A549 (cell line): ENCODE measurements at regions not wholly inside any gene's neighbourhood (a gene's known extent, or its start where the extent isn't known, plus 50 kb on each side); places are given as distances from the start of the nearest gene placed in this dataset.

Experiments used
- EP300 ChIP-seq, 2 experiments: fragments of >200 bp; sonication (Bioruptor Twin); formaldehyde crosslinking; IDR thresholded peaks; 2 replicates in 1 of 2; 3 replicates in 1 of 2; pipeline ENCODE4 v1.6.1; 2016 to 2017
- ESRRA ChIP-seq: fragments of 150-350 bp; IDR thresholded peaks from 2 replicates; pipeline ENCODE4 v1.6.1; 2014; ENCODE audit warnings: mild to moderate bottlenecking, low read length, borderline replicate concordance
- FOSB ChIP-seq: fragments of 250-450 bp; sonication (Bioruptor Pico); IDR thresholded peaks from 2 replicates; pipeline ENCODE4 v1.5.0; 2020; ENCODE audit warnings: mild to moderate bottlenecking, moderate library complexity
- JUNB ChIP-seq: fragments of >200 bp; sonication (Bioruptor Twin); formaldehyde crosslinking; IDR thresholded peaks from 2 replicates; pipeline ENCODE4 v1.6.1; 2016
- PHF8 ChIP-seq: fragments of 200-600 bp; sonication (generic); IDR thresholded peaks from 2 replicates; pipeline ENCODE4 v1.6.1; 2016; ENCODE audit warnings: low read depth, mild to moderate bottlenecking, antibody characterized with exemption, moderate library complexity, borderline replicate concordance
- POLR2A ChIP-seq: IDR thresholded peaks from 2 replicates; pipeline ENCODE4 v1.6.1; 2012; ENCODE audit warnings: mild to moderate bottlenecking, low read length
- RAD21 ChIP-seq, 2 experiments: fragments of >200 bp in 1 of 2; sonication (Bioruptor Twin) in 1 of 2; formaldehyde crosslinking in 1 of 2; IDR thresholded peaks in 1 of 2; conservative IDR thresholded peaks in 1 of 2; 2 replicates in 1 of 2; 3 replicates in 1 of 2; pipeline ENCODE4 v1.6.1; 2012 to 2018; ENCODE audit warnings: inconsistent platforms in 1 of 2
- RNF2 ChIP-seq: fragments of 200-600 bp; sonication (generic); IDR thresholded peaks from 2 replicates; pipeline ENCODE4 v1.6.1; 2016; ENCODE audit warnings: low read depth, mild to moderate bottlenecking, antibody characterized with exemption, moderate library complexity, borderline replicate concordance
- ZC3H11A ChIP-seq: fragments of 450-650 bp; IDR thresholded peaks from 2 replicates; pipeline ENCODE4 v1.6.1; 2014; ENCODE audit warnings: antibody characterized with exemption, mild to moderate bottlenecking
- TF ChIP-seq, protein P1 (sequence below): fragments of >200 bp; sonication (Bioruptor Twin); formaldehyde crosslinking; IDR thresholded peaks from 3 replicates; pipeline ENCODE4 v1.5.1; 2016
- TF ChIP-seq, protein P2 (sequence below): IDR thresholded peaks from 2 replicates; pipeline ENCODE4 v1.6.1; 2012
- TF ChIP-seq, protein P3 (sequence below): fragments of 150-350 bp; IDR thresholded peaks from 2 replicates; pipeline ENCODE4 v1.6.1; 2014; ENCODE audit warnings: low read depth, mild to moderate bottlenecking, low read length
- TF ChIP-seq, protein P4 (sequence below): IDR thresholded peaks from 2 replicates; pipeline ENCODE4 v1.6.1; 2012
- TF ChIP-seq, protein P5 (sequence below): fragments of 200-600 bp; sonication (generic); IDR thresholded peaks from 2 replicates; pipeline ENCODE4 v1.6.1; 2016; ENCODE audit warnings: antibody characterized with exemption, mild to moderate bottlenecking, moderate library complexity

DNA sequence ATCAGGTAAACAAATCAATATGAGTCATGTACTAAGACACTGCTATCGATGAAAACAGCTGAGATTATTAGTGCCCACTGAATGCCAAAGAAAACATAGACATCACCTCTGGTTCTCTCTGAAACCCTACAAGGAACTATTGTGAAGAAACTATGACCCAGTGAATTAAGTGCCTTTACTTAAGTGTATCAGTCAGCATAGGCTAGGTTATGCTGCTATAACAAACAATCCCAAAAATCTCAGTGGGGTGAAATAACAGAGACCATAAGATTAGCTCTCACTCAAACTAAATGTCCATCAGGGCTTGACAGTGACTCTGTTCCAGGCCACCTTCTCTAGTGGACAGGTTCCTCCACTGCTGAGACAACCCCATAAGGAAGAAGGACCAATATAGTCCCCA, 57.7 kb upstream of the KDM8 start:
- no peak for TF ChIP-seq PHF8
- TF ChIP-seq, protein P1, sequence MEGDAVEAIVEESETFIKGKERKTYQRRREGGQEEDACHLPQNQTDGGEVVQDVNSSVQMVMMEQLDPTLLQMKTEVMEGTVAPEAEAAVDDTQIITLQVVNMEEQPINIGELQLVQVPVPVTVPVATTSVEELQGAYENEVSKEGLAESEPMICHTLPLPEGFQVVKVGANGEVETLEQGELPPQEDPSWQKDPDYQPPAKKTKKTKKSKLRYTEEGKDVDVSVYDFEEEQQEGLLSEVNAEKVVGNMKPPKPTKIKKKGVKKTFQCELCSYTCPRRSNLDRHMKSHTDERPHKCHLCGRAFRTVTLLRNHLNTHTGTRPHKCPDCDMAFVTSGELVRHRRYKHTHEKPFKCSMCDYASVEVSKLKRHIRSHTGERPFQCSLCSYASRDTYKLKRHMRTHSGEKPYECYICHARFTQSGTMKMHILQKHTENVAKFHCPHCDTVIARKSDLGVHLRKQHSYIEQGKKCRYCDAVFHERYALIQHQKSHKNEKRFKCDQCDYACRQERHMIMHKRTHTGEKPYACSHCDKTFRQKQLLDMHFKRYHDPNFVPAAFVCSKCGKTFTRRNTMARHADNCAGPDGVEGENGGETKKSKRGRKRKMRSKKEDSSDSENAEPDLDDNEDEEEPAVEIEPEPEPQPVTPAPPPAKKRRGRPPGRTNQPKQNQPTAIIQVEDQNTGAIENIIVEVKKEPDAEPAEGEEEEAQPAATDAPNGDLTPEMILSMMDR = no peak
- no peak for TF ChIP-seq ZC3H11A
- TF ChIP-seq POLR2A = no peak
- no peak for TF ChIP-seq ESRRA
- TF ChIP-seq, protein P2, sequence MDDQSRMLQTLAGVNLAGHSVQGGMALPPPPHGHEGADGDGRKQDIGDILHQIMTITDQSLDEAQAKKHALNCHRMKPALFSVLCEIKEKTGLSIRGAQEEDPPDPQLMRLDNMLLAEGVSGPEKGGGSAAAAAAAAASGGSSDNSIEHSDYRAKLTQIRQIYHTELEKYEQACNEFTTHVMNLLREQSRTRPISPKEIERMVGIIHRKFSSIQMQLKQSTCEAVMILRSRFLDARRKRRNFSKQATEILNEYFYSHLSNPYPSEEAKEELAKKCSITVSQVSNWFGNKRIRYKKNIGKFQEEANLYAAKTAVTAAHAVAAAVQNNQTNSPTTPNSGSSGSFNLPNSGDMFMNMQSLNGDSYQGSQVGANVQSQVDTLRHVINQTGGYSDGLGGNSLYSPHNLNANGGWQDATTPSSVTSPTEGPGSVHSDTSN = no peak
- no peak for TF ChIP-seq RNF2
- TF ChIP-seq, protein P3, sequence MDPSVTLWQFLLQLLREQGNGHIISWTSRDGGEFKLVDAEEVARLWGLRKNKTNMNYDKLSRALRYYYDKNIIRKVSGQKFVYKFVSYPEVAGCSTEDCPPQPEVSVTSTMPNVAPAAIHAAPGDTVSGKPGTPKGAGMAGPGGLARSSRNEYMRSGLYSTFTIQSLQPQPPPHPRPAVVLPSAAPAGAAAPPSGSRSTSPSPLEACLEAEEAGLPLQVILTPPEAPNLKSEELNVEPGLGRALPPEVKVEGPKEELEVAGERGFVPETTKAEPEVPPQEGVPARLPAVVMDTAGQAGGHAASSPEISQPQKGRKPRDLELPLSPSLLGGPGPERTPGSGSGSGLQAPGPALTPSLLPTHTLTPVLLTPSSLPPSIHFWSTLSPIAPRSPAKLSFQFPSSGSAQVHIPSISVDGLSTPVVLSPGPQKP = no peak
- TF ChIP-seq JUNB = no peak
- no peak for TF ChIP-seq RAD21 (conservative IDR thresholded peaks at IDR 0.05 in 1 of 2, IDR thresholded peaks at IDR 0.05 in 1 of 2)
- TF ChIP-seq EP300 (IDR thresholded peaks at IDR 0.05) = no peak
- TF ChIP-seq FOSB = no peak
- TF ChIP-seq, protein P4, sequence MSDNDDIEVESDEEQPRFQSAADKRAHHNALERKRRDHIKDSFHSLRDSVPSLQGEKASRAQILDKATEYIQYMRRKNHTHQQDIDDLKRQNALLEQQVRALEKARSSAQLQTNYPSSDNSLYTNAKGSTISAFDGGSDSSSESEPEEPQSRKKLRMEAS = no peak
- TF ChIP-seq, protein P5, sequence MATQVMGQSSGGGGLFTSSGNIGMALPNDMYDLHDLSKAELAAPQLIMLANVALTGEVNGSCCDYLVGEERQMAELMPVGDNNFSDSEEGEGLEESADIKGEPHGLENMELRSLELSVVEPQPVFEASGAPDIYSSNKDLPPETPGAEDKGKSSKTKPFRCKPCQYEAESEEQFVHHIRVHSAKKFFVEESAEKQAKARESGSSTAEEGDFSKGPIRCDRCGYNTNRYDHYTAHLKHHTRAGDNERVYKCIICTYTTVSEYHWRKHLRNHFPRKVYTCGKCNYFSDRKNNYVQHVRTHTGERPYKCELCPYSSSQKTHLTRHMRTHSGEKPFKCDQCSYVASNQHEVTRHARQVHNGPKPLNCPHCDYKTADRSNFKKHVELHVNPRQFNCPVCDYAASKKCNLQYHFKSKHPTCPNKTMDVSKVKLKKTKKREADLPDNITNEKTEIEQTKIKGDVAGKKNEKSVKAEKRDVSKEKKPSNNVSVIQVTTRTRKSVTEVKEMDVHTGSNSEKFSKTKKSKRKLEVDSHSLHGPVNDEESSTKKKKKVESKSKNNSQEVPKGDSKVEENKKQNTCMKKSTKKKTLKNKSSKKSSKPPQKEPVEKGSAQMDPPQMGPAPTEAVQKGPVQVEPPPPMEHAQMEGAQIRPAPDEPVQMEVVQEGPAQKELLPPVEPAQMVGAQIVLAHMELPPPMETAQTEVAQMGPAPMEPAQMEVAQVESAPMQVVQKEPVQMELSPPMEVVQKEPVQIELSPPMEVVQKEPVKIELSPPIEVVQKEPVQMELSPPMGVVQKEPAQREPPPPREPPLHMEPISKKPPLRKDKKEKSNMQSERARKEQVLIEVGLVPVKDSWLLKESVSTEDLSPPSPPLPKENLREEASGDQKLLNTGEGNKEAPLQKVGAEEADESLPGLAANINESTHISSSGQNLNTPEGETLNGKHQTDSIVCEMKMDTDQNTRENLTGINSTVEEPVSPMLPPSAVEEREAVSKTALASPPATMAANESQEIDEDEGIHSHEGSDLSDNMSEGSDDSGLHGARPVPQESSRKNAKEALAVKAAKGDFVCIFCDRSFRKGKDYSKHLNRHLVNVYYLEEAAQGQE = no peak
